ENCODE measurements at regions not wholly inside any gene's neighbourhood (a gene's known extent, or its start where the extent isn't known, plus 50 kb on each side); places are given as distances from the start of the nearest gene placed in this dataset.

GRCh38 chr10:88062385-88062784 lies 199.0 kb downstream of the PTEN start:
- DNase-seq, result no peak

- DNase-seq, result no peak
Observed at GRCh38 chr10:88062798-88063472, 199.5 kb downstream of the PTEN start.

- DNase-seq, result no peak
Observed at GRCh38 chr10:88063861-88064557, 200.6 kb downstream of the PTEN start.

- DNase-seq, result no peak
Observed at GRCh38 chr10:88064608-88065382, 201.4 kb downstream of the PTEN start.

- no peak for DNase-seq
Observed at GRCh38 chr10:88065383-88066049, 202.1 kb downstream of the PTEN start.

GRCh38 chr10:88066319-88066718 lies 202.9 kb downstream of the PTEN start:
- no peak for DNase-seq

GRCh38 chr10:88066876-88067275 lies 203.5 kb downstream of the PTEN start:
- no peak for DNase-seq

GRCh38 chr10:88067737-88068136 lies 204.3 kb downstream of the PTEN start:
- no peak for DNase-seq

- no peak for DNase-seq
Observed at GRCh38 chr10:88069338-88069737, 205.9 kb downstream of the PTEN start.

- DNase-seq, result no peak
Observed at GRCh38 chr10:88070080-88070880, 206.9 kb downstream of the PTEN start.

GRCh38 chr10:88071879-88072278 lies 208.5 kb downstream of the PTEN start:
- DNase-seq, result no peak

GRCh38 chr10:88073682-88074081 lies 210.3 kb downstream of the PTEN start:
- no peak for DNase-seq

GRCh38 chr10:88074971-88075370 lies 211.5 kb downstream of the PTEN start:
- no peak for DNase-seq

GRCh38 chr10:88076027-88076880 lies 212.8 kb downstream of the PTEN start:
- DNase-seq, result no peak

- no peak for DNase-seq
Observed at GRCh38 chr10:88077977-88078376, 214.6 kb downstream of the PTEN start.

GRCh38 chr10:88080213-88080612 lies 216.8 kb downstream of the PTEN start:
- DNase-seq, result peak in 1 of 2 experiments; percentile 22

- DNase-seq, result no peak
Observed at GRCh38 chr10:88081457-88082054, 218.1 kb downstream of the PTEN start.

- DNase-seq, result no peak
Observed at GRCh38 chr10:88082391-88082790, 219.0 kb downstream of the PTEN start.

- no peak for DNase-seq
Observed at GRCh38 chr10:88082806-88083596, 219.6 kb downstream of the PTEN start.

GRCh38 chr10:88083597-88083989 lies 220.2 kb downstream of the PTEN start:
- no peak for DNase-seq

Measured in NCI-H187 (cell line).